HepG2 (cell line): ENCODE measurements at regions not wholly inside any gene's neighbourhood (a gene's known extent, or its start where the extent isn't known, plus 50 kb on each side); places are given as distances from the start of the nearest gene placed in this dataset.

Experiments
- ATAC-seq: fragments of 200-7000 bp; cut with Tn5 transposase; 3 replicates; pipeline ENCODE4 v1.9.1; 2020; ENCODE audit warnings: mild to moderate bottlenecking, moderate library complexity
- BruUV-seq: library from RNA; stranded (reverse); fragments of 400-500 nt; replicated peaks from 2 replicates; lab custom pipeline; 2021; lab: Mats Ljungman, UMichigan
- CTCF ChIA-PET: fragments of 300-600 bp; formaldehyde crosslinking; extraction: SDS; loops from one replicate; lab custom pipeline; 2021; ENCODE audit warnings: low total read pairs, inconsistent platforms, low intra/inter-chr PET ratio; lab: Yijun Ruan, JAX
- POLR2A ChIA-PET: fragments of 350-600 bp; sonication (Branson Sonifier 250); formaldehyde crosslinking; loops from one replicate; lab custom pipeline; 2020; ENCODE audit warnings: antibody characterized with exemption, inconsistent platforms; lab: Yijun Ruan, JAX
- DNase-seq: peaks from one replicate; pipeline ENCODE4 v3.0.0-alpha.2; 2015; ENCODE audit warnings: low spot score
- FAIRE-seq: peaks from 3 replicates; lab custom pipeline; 2011; peaks lifted over from hg19 to GRCh38; lab: Jason Lieb, UNC
- H2AFZ ChIP-seq: one replicate; pipeline ENCODE4 v1.6.1; 2011; ENCODE audit warnings: low read length, inconsistent platforms
- H3K27ac ChIP-seq: fragments of 300-600 bp; 3 replicates; pipeline ENCODE4 v1.8.0; 2011; ENCODE audit warnings: mixed run types, mild to moderate bottlenecking, mixed read lengths, low read length, inconsistent platforms; ENCODE audit not compliant: insufficient read depth; ENCODE audit errors: extremely low read length
- H3K27me3 ChIP-seq, 2 experiments: fragments of 200-600 bp in 1 of 2; 2 replicates in 1 of 2; 3 replicates in 1 of 2; pipeline versions ENCODE4 v1.6.0 to v1.8.0; 2011; ENCODE audit warnings: low read length in 2 of 2, mild to moderate bottlenecking in 2 of 2, moderate library complexity in 2 of 2, inconsistent platforms in 1 of 2; ENCODE audit not compliant: insufficient read depth in 2 of 2, control insufficient read depth in 1 of 2
- H3K36me3 ChIP-seq, 2 experiments: fragments of 200-600 bp in 1 of 2; replicated peaks in 1 of 2; 2 replicates in 1 of 2; 3 replicates in 1 of 2; pipeline versions ENCODE4 v1.5.1 to v1.8.0; 2011; ENCODE audit warnings: low read length in 2 of 2, inconsistent platforms in 1 of 2; ENCODE audit not compliant: insufficient read depth in 2 of 2, control insufficient read depth in 1 of 2
- H3K4me1 ChIP-seq: 2 replicates; pipeline ENCODE4 v1.5.1; 2012; ENCODE audit warnings: low read length, inconsistent platforms; ENCODE audit not compliant: insufficient read depth
- H3K4me2 ChIP-seq: 2 replicates; pipeline ENCODE4 v1.6.0; 2011; ENCODE audit warnings: low read depth, low read length, inconsistent platforms
- H3K4me3 ChIP-seq, 3 experiments: fragments of 200-600 bp in 1 of 3; sonication (generic), shearing (Covaris generic) in 1 of 3; replicated peaks in 1 of 3; 2 replicates each; pipeline ENCODE4 v1.5.1; 2011 to 2016; ENCODE audit warnings: low read length in 3 of 3, inconsistent platforms in 2 of 3, low read depth in 2 of 3, mild to moderate bottlenecking in 2 of 3, control low read depth in 1 of 3, mixed read lengths in 1 of 3; ENCODE audit not compliant: insufficient read depth in 1 of 3
- H3K79me2 ChIP-seq: one replicate; pipeline ENCODE4 v1.6.1; 2011; ENCODE audit warnings: low read length, inconsistent platforms; ENCODE audit not compliant: insufficient read depth
- H3K9ac ChIP-seq: 2 replicates; pipeline ENCODE4 v1.6.0; 2011; ENCODE audit warnings: mild to moderate bottlenecking, low read depth, low read length, inconsistent platforms; ENCODE audit not compliant: insufficient read depth
- H3K9me3 ChIP-seq: 2 replicates; pipeline ENCODE4 v1.5.1; 2012; ENCODE audit warnings: mild to moderate bottlenecking, low read length
- H4K20me1 ChIP-seq: 2 replicates; pipeline ENCODE4 v1.6.0; 2011; ENCODE audit warnings: inconsistent platforms, mild to moderate bottlenecking, low read length, moderate library complexity; ENCODE audit not compliant: insufficient read depth
- CTCF ChIP-seq: sonication (generic); formaldehyde crosslinking; IDR thresholded peaks from 2 replicates; pipeline ENCODE4 v1.5.0; 2020; ENCODE audit warnings: mild to moderate bottlenecking, missing genetic modification reagents, moderate library complexity
- MIXL1 ChIP-seq: IDR thresholded peaks from 2 replicates; pipeline ENCODE4 v1.6.1; 2016
- POLR2A ChIP-seq, 2 experiments: IDR thresholded peaks; 2 replicates each; pipeline ENCODE4 v1.6.1; 2011; ENCODE audit warnings: low read depth in 2 of 2, low read length in 2 of 2, mild to moderate bottlenecking in 1 of 2, moderate library complexity in 1 of 2; ENCODE audit not compliant: insufficient read depth in 1 of 2
- PTBP1 ChIP-seq: fragments of 200-400 bp; formaldehyde crosslinking; IDR thresholded peaks from 2 replicates; pipeline ENCODE4 v1.6.1; 2018; ENCODE audit warnings: low read length, low read depth; ENCODE audit not compliant: poor library complexity, severe bottlenecking
- ZNF12 ChIP-seq: sonication (generic); formaldehyde crosslinking; IDR thresholded peaks from 2 replicates; pipeline ENCODE4 v1.5.0; 2020; ENCODE audit warnings: missing genetic modification reagents
- ZNF543 ChIP-seq: sonication (generic); formaldehyde crosslinking; IDR thresholded peaks from 2 replicates; pipeline ENCODE4 v1.4.0; 2020; ENCODE audit warnings: mild to moderate bottlenecking, missing genetic modification reagents
- ZNF672 ChIP-seq: sonication (generic); formaldehyde crosslinking; IDR thresholded peaks from 2 replicates; pipeline ENCODE4 v1.8.1; 2022; ENCODE audit warnings: missing genetic modification reagents
- ZNF746 ChIP-seq: sonication (generic); formaldehyde crosslinking; IDR thresholded peaks from 2 replicates; pipeline ENCODE4 v1.8.0; 2022; ENCODE audit warnings: mild to moderate bottlenecking, missing genetic modification reagents
- ZNF879 ChIP-seq: sonication (generic); formaldehyde crosslinking; IDR thresholded peaks from 2 replicates; pipeline ENCODE4 v1.8.1; 2023; ENCODE audit warnings: missing genetic modification reagents
- whole genome bisulfite sequencing: methylation state at CpG from one replicate; pipeline ENCODE4 v1.1.6; 2017; ENCODE audit warnings: low lambda C conversion rate; 5-methylcytosine and 5-hydroxymethylcytosine counted together
- in situ Hi-C: cut with HindIII; loops from 2 replicates; pipeline ENCODE4 v1.10.0; 2017; ENCODE audit warnings: low pct_unique_long_range_greater_than_20kb; ENCODE audit not compliant: extremely low pct_ligation_motif_present
- intact Hi-C: fragments of 100-400 bp; cut with micrococcal nuclease; formaldehyde crosslinking; loops from one replicate; pipeline ENCODE4 v1.10.0; 2022; ENCODE audit not compliant: unreplicated experiment
- TF ChIP-seq, protein P1 (sequence below): sonication (generic); formaldehyde crosslinking; IDR thresholded peaks from 2 replicates; pipeline ENCODE4 v1.4.0; 2020; ENCODE audit warnings: missing genetic modification reagents
- TF ChIP-seq, protein P2 (sequence below): sonication (generic); formaldehyde crosslinking; IDR thresholded peaks from 2 replicates; pipeline ENCODE4 v1.4.0; 2020; ENCODE audit warnings: missing genetic modification reagents, low read depth, mild to moderate bottlenecking, borderline replicate concordance

DNA sequence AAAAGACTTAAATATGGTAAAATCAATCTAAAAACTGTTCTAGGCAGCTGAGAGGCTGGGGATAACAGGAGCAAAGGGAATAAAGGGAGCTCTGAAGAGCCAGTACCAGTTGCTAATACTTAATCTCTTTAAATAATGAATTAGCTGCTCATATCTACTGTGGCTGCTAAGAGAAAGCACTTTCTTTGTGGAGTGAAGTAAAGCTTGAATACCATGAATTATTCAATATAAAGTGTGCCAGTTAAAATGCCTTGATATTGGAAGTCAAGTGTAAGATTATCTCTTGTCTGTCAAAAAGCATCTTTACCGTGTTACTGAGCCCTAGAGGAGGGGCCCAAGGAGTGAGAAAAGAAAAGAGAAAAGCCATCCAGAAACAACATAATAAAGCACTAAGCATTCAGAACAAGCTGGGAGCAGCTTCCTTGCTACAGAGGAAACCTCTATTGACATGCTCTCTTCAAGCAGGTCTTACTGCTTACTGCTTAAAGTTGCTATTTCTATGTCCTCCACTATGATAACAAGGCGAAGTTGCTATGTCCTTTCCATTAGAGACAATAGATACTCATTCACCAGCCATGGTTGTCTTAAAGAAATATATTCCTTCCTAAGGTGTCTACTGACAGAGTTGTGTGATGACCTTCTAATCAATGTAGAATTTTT, 297.4 kb downstream of the CETN3 start (continued):
- TF ChIP-seq, protein P1, sequence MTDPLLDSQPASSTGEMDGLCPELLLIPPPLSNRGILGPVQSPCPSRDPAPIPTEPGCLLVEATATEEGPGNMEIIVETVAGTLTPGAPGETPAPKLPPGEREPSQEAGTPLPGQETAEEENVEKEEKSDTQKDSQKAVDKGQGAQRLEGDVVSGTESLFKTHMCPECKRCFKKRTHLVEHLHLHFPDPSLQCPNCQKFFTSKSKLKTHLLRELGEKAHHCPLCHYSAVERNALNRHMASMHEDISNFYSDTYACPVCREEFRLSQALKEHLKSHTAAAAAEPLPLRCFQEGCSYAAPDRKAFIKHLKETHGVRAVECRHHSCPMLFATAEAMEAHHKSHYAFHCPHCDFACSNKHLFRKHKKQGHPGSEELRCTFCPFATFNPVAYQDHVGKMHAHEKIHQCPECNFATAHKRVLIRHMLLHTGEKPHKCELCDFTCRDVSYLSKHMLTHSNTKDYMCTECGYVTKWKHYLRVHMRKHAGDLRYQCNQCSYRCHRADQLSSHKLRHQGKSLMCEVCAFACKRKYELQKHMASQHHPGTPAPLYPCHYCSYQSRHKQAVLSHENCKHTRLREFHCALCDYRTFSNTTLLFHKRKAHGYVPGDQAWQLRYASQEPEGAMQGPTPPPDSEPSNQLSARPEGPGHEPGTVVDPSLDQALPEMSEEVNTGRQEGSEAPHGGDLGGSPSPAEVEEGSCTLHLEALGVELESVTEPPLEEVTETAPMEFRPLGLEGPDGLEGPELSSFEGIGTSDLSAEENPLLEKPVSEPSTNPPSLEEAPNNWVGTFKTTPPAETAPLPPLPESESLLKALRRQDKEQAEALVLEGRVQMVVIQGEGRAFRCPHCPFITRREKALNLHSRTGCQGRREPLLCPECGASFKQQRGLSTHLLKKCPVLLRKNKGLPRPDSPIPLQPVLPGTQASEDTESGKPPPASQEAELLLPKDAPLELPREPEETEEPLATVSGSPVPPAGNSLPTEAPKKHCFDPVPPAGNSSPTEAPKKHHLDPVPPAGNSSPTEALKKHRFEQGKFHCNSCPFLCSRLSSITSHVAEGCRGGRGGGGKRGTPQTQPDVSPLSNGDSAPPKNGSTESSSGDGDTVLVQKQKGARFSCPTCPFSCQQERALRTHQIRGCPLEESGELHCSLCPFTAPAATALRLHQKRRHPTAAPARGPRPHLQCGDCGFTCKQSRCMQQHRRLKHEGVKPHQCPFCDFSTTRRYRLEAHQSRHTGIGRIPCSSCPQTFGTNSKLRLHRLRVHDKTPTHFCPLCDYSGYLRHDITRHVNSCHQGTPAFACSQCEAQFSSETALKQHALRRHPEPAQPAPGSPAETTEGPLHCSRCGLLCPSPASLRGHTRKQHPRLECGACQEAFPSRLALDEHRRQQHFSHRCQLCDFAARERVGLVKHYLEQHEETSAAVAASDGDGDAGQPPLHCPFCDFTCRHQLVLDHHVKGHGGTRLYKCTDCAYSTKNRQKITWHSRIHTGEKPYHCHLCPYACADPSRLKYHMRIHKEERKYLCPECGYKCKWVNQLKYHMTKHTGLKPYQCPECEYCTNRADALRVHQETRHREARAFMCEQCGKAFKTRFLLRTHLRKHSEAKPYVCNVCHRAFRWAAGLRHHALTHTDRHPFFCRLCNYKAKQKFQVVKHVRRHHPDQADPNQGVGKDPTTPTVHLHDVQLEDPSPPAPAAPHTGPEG, result no peak
- no peak for TF ChIP-seq ZNF672
- TF ChIP-seq MIXL1 (CRISPR knock-in tag), result no peak
- no peak for TF ChIP-seq PTBP1
- TF ChIP-seq, protein P2, sequence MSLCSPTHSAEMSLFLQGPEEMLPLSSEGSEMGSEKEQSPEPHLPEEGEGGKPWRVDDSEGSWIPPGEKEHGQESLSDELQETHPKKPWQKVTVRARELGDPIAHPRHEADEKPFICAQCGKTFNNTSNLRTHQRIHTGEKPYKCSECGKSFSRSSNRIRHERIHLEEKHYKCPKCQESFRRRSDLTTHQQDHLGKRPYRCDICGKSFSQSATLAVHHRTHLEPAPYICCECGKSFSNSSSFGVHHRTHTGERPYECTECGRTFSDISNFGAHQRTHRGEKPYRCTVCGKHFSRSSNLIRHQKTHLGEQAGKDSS, result no peak

GRCh38 chr5:90111364-90112032, 298.1 kb downstream of the CETN3 start:
- no peak for DNase-seq
- no peak overlapping the region for H3K4me3 ChIP-seq
- ChIA-PET POLR2A (no interaction called here), CTCF (no interaction called here)
- H3K36me3 ChIP-seq, result no peaks in the 10 kb centered on the region
- no peak for FAIRE-seq
- H4K20me1 ChIP-seq, result no peaks in the 10 kb centered on the region
- no peak overlapping the region for H3K9ac ChIP-seq
- no peaks in the 10 kb centered on the region for H3K4me1 ChIP-seq
- intact Hi-C loops, result no loop called here
- 1% methylated on average over 10 of the region's 10 CpGs for WGBS
- BruUV-seq, result no TSS peak
- no peak overlapping the region for H3K27ac ChIP-seq
- no peak for ATAC-seq
- no peaks in the 10 kb centered on the region for H3K9me3 ChIP-seq
- H3K79me2 ChIP-seq, result no peaks in the 10 kb centered on the region
- in situ Hi-C loops, result no loop called here
- no peak overlapping the region for H3K4me2 ChIP-seq
- H3K27me3 ChIP-seq, result no peaks in the 10 kb centered on the region
- H2AFZ ChIP-seq, result no peak overlapping the region
- TF ChIP-seq ZNF879 (CRISPR knock-in tag), result no peak
- TF ChIP-seq ZNF12 (CRISPR knock-in tag), result no peak
- TF ChIP-seq POLR2A (IDR thresholded peaks at IDR 0.05; ENCODE audit: insufficient read depth in 1 of 2, low read depth in 2 of 2, low read length in 2 of 2), result no peak
- TF ChIP-seq ZNF746, result no peak
- TF ChIP-seq CTCF, result no peak
- no peak for TF ChIP-seq ZNF543 (CRISPR knock-in tag)
